Breast epithelium (tissue), 4 donors: ENCODE measurements at regions not wholly inside any gene's neighbourhood (a gene's known extent, or its start where the extent isn't known, plus 50 kb on each side); places are given as distances from the start of the nearest gene placed in this dataset.

ENCODE experiments used
- DNase-seq, 2 donors: peaks; one replicate each; pipeline ENCODE4 v3.0.0-alpha.2; 2019; ENCODE audit warnings: low spot score in 2 of 2
- H3K27ac ChIP-seq, 2 donors: fragments of 200-600 bp; sonication (generic) in 1 of 2; one replicate each; pipeline ENCODE4 v1.5.1; 2016 to 2019; ENCODE audit warnings: mild to moderate bottlenecking in 1 of 2
- H3K27me3 ChIP-seq, 2 donors: fragments of 200-600 bp; sonication (generic) in 1 of 2; one replicate each; pipeline versions ENCODE4 v1.5.1 to v1.6.0; 2017 to 2019; ENCODE audit warnings: control low read depth in 1 of 2, mild to moderate bottlenecking in 1 of 2
- H3K36me3 ChIP-seq: fragments of 200-600 bp; one replicate; pipeline ENCODE4 v1.5.1; 2019
- H3K4me1 ChIP-seq, 2 donors: fragments of 200-600 bp; sonication (generic); one replicate each; pipeline ENCODE4 v1.5.1; 2016 to 2019; ENCODE audit warnings: control low read depth in 1 of 2
- H3K4me3 ChIP-seq, 3 donors: fragments of 200-600 bp; sonication (generic); 1 replicate in 2 of 3; 2 replicates in 1 of 3; pipeline ENCODE4 v1.5.1; 2016 to 2019; ENCODE audit warnings: mild to moderate bottlenecking in 3 of 3, moderate library complexity in 2 of 3
- H3K9me3 ChIP-seq, 2 donors: fragments of 200-600 bp; sonication (generic) in 1 of 2; one replicate each; pipeline ENCODE4 v1.5.1; 2016 to 2019; ENCODE audit warnings: control low read depth in 1 of 2
- POLR2A ChIP-seq: fragments of 450-650 bp; IDR thresholded peaks from one replicate; pipeline ENCODE4 v1.6.1; 2016; ENCODE audit warnings: antibody characterized with exemption, mild to moderate bottlenecking, moderate library complexity
- POLR2AphosphoS5 ChIP-seq, 3 donors: sonication (generic); formaldehyde crosslinking; IDR thresholded peaks; one replicate each; pipeline ENCODE4 v1.6.1; 2017; ENCODE audit warnings: antibody characterized with exemption in 3 of 3
- intact Hi-C: fragments of 100-400 bp; cut with DNase I; formaldehyde crosslinking; loops from one replicate; pipeline ENCODE4 v1.15.1; 2023; ENCODE audit warnings: low total_unique reads
- TF ChIP-seq, protein P1 (sequence below), 3 donors: fragments of 450-650 bp; IDR thresholded peaks; one replicate each; pipeline ENCODE4 v1.5.1; 2016 to 2017; ENCODE audit warnings: antibody characterized with exemption in 3 of 3, mild to moderate bottlenecking in 3 of 3, moderate library complexity in 3 of 3

DNA sequence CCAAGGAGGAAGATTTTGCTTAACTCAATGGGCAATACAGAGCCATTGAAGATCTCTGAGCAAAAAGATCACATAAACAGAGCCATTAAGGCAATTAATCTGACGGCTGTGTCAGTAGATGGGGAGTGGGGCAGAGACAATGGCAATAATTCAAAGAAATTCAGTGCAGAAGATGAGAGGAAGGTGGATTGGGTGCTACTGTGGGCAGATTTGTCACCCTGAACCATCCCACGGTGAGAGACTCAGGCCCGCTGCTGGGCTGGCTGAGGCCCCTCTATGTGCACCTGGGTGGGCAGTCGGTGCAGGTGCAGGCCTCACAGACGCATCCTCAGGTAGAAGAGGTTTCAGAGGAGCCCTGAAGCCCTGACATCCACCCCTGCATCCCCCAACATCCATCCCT, 458.6 kb downstream of the EIPR1 start:
- Histone ChIP-seq H3K27ac (no peak overlapping the region), H3K27me3 (no peaks in the 10 kb centered on the region), H3K36me3 (no peaks in the 10 kb centered on the region), H3K4me1 (no peaks in the 10 kb centered on the region), H3K9me3 (peaks cover 0 to 4% of the 10 kb centered on the region in 2 donors), H3K4me3 (no peak overlapping the region)
- TF ChIP-seq POLR2AphosphoS5 (IDR thresholded peaks at IDR 0.05) (no peak), POLR2A (no peak)
- intact Hi-C loops = no loop called here
- no peak for DNase-seq

DNA sequence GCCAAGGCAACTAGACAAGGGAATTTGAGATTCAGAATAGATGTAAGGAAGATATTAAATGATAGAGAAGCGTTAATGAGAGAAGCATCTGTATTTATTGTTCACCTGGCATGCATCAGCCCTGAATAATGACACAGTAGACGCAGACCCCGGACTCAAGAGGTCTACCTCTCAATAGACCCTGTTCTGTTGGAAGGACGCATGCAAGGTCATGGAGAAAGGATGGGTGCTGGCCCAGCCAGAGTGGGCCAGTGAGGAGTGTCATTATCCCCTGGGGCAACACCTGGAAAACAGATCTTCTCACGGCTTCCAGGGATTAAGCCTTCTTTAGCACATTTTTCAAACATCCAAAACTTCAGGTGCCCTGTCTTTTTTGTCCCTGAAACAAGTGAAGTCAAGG, 461.0 kb downstream of the EIPR1 start:
- Histone ChIP-seq H3K4me1 (no peaks in the 10 kb centered on the region), H3K27ac (no peak overlapping the region), H3K9me3 (peaks cover 0 to 4% of the 10 kb centered on the region in 2 donors), H3K36me3 (no peaks in the 10 kb centered on the region), H3K27me3 (no peaks in the 10 kb centered on the region), H3K4me3 (no peak overlapping the region)
- TF ChIP-seq, protein P1, sequence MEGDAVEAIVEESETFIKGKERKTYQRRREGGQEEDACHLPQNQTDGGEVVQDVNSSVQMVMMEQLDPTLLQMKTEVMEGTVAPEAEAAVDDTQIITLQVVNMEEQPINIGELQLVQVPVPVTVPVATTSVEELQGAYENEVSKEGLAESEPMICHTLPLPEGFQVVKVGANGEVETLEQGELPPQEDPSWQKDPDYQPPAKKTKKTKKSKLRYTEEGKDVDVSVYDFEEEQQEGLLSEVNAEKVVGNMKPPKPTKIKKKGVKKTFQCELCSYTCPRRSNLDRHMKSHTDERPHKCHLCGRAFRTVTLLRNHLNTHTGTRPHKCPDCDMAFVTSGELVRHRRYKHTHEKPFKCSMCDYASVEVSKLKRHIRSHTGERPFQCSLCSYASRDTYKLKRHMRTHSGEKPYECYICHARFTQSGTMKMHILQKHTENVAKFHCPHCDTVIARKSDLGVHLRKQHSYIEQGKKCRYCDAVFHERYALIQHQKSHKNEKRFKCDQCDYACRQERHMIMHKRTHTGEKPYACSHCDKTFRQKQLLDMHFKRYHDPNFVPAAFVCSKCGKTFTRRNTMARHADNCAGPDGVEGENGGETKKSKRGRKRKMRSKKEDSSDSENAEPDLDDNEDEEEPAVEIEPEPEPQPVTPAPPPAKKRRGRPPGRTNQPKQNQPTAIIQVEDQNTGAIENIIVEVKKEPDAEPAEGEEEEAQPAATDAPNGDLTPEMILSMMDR (IDR thresholded peaks at IDR 0.05) = no peak
- no peak for TF ChIP-seq POLR2A
- no peak for TF ChIP-seq POLR2AphosphoS5 (IDR thresholded peaks at IDR 0.05)
- intact Hi-C loops = no loop called here
- no peak for DNase-seq

DNA sequence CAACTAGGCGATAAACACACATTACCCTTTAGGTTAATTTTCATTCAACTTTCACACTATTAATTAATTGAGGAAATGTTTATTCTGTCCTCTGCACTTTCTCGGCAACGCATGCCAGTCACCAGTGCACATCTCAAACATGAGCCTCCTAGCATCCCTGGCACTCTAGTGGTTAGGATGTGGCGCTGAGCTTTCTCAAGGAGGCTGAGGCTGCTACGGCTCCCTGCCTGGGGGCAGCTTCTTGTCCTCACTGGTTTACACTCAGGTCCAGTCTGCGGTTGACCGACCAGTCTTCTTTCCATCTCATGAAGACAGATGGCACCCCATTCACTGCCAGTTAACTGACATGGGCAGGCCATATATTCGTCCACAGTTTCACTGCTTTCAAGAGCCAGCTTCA, 463.4 kb downstream of the EIPR1 start:
- H3K27ac ChIP-seq = no peak overlapping the region
- intact Hi-C loops = loop anchor here (5.0 kb wide), 1 partner anchor 1862 kb away; no protein-coding TSS in a partner anchor
- no peak overlapping the region for H3K4me3 ChIP-seq
- DNase-seq = no peak
- H3K9me3 ChIP-seq = peaks cover 0 to 4% of the 10 kb centered on the region in 2 donors
- no peaks in the 10 kb centered on the region for H3K36me3 ChIP-seq
- no peaks in the 10 kb centered on the region for H3K4me1 ChIP-seq
- TF ChIP-seq, protein P1 (IDR thresholded peaks at IDR 0.05) = no peak
- TF ChIP-seq POLR2A (no peak), POLR2AphosphoS5 (IDR thresholded peaks at IDR 0.05) (no peak)
- H3K27me3 ChIP-seq = no peaks in the 10 kb centered on the region

- H3K27me3 ChIP-seq = no peaks in the 10 kb centered on the region
- peaks cover 0 to 4% of the 10 kb centered on the region in 2 donors for H3K9me3 ChIP-seq
- intact Hi-C loops = loop anchor here (5.0 kb wide), 1 partner anchor 1861 kb away; no protein-coding TSS in a partner anchor
- H3K4me1 ChIP-seq = no peaks in the 10 kb centered on the region
- H3K36me3 ChIP-seq = no peaks in the 10 kb centered on the region
- H3K27ac ChIP-seq = no peak overlapping the region
- DNase-seq = no peak
- H3K4me3 ChIP-seq = no peak overlapping the region
- TF ChIP-seq POLR2AphosphoS5 (IDR thresholded peaks at IDR 0.05) = no peak
- TF ChIP-seq, protein P1 (IDR thresholded peaks at IDR 0.05) = no peak
- no peak for TF ChIP-seq POLR2A
These were observed 464.0 kb downstream of the EIPR1 start for GRCh38 chr2:2913601-2914120.

GRCh38 chr2:2912731-2913130, 464.9 kb downstream of the EIPR1 start:
- H3K4me1 ChIP-seq = no peaks in the 10 kb centered on the region
- no peak for TF ChIP-seq POLR2AphosphoS5 (IDR thresholded peaks at IDR 0.05)
- no peak for DNase-seq
- intact Hi-C loops = loop anchor here (5.0 kb wide), 1 partner anchor 1860 kb away; no protein-coding TSS in a partner anchor
- H3K27ac ChIP-seq = no peak overlapping the region
- peaks cover 0 to 2% of the 10 kb centered on the region in 2 donors for H3K27me3 ChIP-seq
- H3K4me3 ChIP-seq = no peak overlapping the region
- no peaks in the 10 kb centered on the region for H3K36me3 ChIP-seq
- peaks cover 0 to 4% of the 10 kb centered on the region in 2 donors for H3K9me3 ChIP-seq

DNA sequence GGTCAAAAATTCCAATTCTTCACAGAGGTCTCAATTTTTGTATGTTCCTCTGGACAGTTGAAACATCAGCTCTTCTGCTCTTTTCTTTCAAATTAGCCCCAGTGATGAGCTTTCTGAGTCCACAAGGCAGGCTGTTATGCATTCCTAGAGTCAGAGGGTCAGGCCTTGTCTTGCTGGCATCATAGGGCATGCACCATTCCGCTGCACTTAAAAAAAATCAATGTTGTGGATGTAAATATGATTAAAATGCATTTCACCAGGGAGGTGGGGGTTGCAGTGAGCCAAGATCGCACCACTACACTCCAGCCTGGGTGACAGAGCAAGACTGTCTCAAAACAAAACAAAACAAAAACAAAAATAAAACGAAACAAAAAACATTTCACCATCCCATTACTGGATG, 465.3 kb downstream of the EIPR1 start:
- TF ChIP-seq, protein P1 (IDR thresholded peaks at IDR 0.05) = no peak
- TF ChIP-seq POLR2AphosphoS5 (IDR thresholded peaks at IDR 0.05) = no peak
- no peak for TF ChIP-seq POLR2A
- Histone ChIP-seq H3K9me3 (peaks cover 0 to 4% of the 10 kb centered on the region in 2 donors), H3K4me3 (no peak overlapping the region), H3K36me3 (no peaks in the 10 kb centered on the region), H3K4me1 (no peaks in the 10 kb centered on the region), H3K27ac (no peak overlapping the region), H3K27me3 (peaks cover 0 to 6% of the 10 kb centered on the region in 2 donors)
- intact Hi-C loops = loop anchor here (5.0 kb wide), 1 partner anchor 1860 kb away; no protein-coding TSS in a partner anchor
- DNase-seq = no peak
